Activated gamma-delta T cell treated with Interleukin-2 at 50 U/mL for 16 hours (primary cell): ENCODE measurements at regions not wholly inside any gene's neighbourhood (a gene's known extent, or its start where the extent isn't known, plus 50 kb on each side); places are given as distances from the start of the nearest gene placed in this dataset.
A peak's percentile ranks its signal among the peaks of the same experiment; 100 is the strongest.

Experiments used
- DNase-seq: peaks from one replicate; pipeline ENCODE4 v3.0.0-alpha.2; 2020

DNA sequence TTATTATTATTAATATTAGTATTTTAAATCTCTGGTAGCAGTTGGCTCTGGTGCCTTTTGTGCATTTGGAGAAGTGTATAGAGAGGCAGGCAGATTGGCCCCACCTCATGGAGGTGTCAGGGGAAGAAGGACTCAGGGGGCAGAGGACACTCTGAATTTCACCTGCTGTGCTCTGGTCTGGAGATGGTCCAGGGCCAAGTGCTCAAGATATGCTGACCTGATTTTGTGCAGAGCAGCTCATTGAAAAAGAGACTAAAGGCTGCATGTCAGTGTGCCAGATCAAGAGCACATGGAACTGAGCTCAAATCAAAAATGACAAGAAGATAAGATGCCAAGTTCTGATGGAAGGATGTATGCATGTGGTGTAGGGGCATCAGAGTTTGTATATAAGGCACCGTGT is 323.6 kb upstream of the TNP1 start:
- DNase-seq, result no peak

GRCh38 chr2:217182926-217183325 is 323.1 kb upstream of the TNP1 start:
- no peak for DNase-seq

- no peak for DNase-seq
Observed at GRCh38 chr2:217181512-217181911, 321.6 kb upstream of the TNP1 start.

- DNase-seq, result no peak
Observed at GRCh38 chr2:217179854-217180253, 320.0 kb upstream of the TNP1 start.

DNA sequence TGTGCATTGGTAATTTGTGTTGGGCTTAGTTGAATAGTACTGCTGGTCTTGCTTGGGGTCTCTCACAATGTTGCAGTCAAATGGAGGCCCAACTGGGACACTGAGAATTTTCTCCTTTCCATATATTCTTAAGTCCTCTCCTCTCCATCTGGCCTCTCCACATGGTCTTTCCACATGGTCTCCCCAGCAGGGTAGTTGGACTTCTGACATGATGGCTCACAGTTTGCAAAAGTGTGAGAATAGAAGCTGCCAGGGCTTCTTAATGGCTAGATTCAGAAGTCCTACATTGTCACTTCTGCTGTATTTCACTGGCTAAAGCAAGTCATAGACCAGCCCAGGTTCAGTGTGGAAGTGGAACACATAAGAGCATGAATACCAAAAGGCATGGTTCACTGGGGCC is 318.5 kb upstream of the TNP1 start:
- DNase-seq, result no peak

DNA sequence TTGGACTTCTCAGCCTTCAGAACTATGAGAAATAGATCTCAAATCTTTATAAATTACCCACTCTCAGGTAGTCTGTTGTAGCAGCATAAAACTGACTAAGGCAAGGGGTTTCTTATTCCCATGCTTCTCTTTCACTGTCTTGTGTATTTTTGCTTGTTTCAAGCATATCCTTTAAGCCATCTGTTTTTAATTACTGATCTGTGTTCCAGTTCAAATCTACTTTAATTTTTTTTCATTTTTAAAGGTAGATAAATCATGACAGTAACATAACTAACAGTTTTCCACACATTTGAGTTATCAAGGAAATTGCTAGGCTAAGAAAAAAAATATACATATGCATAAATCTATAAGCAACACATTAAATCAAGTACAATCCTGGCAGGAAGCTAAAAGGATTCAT is 317.9 kb upstream of the TNP1 start:
- DNase-seq, result no peak

DNA sequence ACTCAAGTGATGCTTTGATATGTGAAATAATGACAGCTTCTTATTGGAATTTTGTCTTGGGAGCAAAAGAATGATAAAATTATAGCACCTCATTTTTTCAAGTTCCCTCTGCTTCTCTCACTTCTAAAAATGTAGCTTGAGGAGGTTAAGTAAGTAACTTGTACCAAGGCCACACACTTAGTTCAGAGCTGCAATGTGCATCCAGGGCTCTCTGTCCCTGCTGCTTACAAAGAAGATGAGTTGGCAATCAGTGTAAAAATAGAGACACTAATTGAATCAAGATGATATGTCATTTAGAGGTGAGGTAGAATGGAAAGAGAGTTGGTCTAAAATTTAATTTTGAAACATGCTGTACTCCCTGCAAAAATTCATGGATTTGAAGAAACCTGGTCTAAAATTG is 312.0 kb upstream of the TNP1 start:
- DNase-seq, result no peak

DNA sequence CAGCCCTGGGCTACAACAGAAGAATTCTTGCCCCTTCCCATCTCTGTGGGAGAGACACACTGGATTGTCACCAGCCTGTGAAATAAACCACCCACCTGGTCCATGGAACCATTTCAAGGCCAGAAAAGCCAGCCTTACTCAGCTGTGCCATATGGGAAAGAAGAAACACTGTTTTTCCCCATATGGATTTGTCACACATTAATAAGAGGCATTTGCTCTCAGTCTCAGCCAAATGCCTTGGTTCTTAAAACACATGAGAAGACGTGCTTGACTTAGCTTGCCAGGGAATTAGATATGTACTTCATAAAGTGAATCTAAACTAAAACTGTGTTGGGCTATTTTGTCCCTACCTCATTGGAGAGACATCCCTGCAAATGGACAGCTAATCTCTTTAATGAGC is 308.6 kb upstream of the TNP1 start:
- no peak for DNase-seq

GRCh38 chr2:217167531-217167930 is 307.7 kb upstream of the TNP1 start:
- no peak for DNase-seq

DNA sequence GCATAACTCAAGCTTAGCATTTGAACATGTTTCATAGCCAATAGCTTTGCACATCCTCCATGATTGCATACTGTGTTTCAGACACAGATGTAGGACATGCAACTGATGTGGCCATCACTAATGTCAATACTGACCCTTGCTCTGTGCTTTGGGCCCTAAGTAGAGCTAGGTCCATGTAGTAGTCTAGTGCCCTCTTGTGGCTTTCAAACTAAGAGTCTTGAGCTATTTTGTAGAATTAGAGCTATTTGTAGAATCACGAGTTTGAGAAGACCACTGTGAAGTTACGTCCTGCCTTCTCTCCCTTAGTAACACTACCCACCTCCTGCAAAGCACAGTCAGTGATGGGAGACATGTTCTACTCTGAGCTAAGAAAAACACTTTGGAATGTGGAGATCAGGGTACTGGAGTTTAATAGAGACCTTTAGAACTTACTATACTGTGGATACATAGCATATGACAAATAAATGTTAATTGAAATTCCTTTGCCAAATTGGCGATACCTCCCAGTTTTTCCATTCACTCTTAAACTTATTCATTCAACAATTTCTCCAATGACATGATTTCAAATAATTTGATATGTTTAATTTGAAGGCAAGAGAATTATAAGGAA is 306.5 kb upstream of the TNP1 start:
- no peak for DNase-seq

- DNase-seq, result no peak
Observed at GRCh38 chr2:217165547-217165946, 305.7 kb upstream of the TNP1 start.

DNA sequence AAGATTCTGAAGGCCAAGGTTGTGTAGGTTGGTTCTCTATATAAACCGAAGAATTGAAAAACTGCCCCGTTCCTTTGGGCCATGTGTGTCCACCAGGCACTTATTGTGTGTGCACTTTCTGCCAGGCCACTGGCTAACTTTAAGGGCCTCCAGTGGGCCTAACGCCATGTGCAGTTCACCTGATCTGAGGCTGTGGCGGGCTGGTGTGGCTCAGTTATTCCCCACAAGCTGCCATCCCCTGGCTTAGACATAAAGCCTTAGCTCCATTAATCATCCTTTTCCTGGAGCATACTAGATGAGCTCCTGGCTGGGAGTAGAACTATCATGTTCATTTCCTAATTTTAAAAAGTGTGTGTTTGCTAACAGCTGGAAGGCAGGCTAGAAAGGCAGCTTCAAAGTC is 304.1 kb upstream of the TNP1 start:
- DNase-seq, result no peak

GRCh38 chr2:217162533-217162932 is 302.7 kb upstream of the TNP1 start:
- peak; percentile 5 for DNase-seq

DNA sequence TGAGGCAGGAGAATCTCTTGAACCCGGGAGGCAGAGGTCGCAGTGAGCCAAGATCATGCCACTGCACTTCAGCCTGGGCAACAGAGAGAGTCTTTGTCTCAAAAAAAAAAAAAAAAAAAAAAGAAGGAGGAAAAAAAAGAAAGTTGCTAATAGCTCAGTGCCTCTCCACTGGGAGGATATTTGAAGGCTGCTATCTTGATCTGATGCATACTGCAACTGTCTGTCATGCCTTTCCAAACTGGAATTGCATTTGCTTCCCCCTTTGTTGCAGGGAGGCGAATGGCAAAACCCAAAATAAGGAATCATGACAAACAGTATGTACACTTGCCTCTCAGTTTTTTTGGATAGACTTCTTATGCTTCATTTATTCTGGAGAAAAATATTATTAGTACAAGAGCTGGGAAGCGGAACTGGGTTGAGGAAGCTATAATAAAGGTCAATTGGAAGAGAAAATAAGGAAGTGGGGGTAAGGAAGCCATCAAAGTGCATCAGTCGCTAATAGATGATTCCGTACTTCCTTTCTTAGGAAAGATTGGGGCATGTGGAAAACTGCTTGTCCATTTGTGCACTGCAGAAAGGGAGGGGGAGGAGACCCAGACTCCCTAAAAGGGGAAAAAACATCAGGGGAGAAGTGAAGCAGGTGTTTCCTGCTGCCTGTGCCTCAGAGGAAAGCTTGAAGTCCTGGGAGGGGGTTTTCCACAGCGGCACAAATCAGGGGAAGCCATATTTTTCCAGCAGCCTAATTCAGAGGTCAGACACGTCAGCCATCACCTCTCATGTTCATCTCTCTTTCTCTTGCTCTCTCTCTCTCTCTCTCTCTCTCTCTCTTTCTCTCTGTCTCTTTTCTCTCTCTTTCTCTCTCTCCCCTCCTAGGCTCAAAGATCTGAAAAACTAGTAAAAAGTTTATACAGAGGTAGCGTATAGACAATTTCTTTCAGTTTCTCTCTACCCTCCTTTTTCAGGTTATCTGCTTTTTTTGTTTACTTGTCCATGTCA is 301.4 kb upstream of the TNP1 start:
- no peak for DNase-seq

DNA sequence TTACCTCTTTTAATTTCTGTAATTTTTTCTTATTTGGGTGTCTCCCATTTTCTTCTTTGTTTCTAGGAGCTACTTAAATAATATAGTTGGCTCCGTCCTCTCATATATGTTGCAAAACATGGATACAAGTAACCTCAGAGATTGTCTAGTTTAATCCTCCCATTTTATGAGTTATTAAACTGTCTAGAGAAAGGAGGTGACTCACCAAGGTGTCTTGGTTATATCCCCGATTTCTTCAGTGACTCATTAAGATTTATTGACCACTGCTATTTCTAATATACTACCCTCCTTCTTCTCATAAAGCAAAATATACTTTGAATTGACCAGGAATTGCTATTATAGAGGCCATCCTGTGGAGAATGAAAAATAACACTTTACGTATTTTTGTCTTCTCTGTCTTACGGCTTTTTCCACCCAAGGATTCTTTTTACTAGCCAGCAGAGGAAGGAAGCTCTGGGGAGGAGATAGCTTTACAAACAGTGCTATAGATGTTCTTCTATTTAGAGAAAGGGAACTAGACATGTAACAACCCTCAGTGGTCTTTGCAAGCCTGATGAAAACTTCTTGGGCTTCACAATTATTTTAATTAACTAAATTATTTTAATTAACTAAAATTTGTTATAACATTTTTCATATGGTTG is 300.4 kb upstream of the TNP1 start:
- DNase-seq, result no peak

DNA sequence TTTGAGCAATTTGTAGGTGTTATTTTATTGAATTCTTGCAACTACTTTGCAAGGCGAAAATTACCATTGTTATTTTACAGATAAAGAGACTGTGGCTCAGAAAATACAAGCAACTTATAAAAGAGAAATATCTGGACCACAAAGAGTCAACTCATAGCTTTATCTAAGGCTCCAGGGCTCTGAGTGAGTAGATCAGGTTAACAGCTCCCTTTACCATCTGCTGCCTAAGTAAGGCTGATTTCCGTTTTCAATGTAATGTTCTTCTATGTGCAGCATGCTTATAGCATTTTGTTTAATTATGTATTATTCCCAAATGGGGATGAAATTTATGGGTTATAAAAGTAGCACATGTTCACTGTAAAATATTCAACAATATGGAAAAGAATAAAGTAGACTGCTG is 299.1 kb upstream of the TNP1 start:
- no peak for DNase-seq

DNA sequence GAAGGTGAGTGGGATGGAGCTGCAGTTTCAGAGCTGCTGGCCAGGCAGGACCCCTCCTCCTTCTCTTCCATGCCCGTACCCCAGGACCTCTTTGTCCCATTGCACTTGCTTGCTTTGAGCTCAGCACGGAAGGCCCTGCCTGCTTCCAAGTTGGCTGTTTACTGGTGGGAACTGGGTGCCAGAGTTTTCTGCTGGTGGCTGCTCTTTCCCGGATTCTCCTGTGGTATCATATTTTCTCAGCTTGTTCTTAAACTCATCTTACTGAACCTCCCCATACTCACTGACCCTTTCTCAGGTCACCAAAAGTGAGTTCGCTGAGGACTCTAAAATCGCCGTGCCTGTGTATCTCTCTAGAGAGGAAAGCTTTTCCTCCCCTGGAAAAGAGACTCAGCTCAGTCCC is 297.7 kb upstream of the TNP1 start:
- no peak for DNase-seq

DNA sequence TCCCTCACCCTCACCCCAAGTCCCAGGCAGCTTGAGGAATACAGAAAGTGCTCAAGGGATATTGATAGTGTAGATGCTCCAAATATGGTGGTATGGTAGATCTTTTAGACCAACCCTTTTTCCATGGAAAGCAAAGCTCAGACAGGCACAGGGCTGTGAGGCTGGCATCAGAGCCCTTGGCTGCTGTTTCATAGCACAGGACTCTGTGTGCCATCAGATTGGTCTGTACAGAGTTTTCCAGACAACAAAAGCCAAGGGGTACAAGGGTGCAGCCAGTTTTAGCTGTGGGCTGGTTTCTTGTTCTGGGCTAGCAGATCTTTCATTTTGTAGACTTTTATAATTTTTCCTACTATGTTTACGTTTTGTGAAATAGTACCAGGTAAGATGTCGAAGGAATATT is 296.9 kb upstream of the TNP1 start:
- DNase-seq, result no peak

- DNase-seq, result no peak
Observed at GRCh38 chr2:217154923-217155322, 295.1 kb upstream of the TNP1 start.

- no peak for DNase-seq
Observed at GRCh38 chr2:217153510-217153909, 293.6 kb upstream of the TNP1 start.

GRCh38 chr2:217152831-217153230 is 293.0 kb upstream of the TNP1 start:
- no peak for DNase-seq

GRCh38 chr2:217151509-217152206 is 291.8 kb upstream of the TNP1 start:
- DNase-seq, result no peak

DNA sequence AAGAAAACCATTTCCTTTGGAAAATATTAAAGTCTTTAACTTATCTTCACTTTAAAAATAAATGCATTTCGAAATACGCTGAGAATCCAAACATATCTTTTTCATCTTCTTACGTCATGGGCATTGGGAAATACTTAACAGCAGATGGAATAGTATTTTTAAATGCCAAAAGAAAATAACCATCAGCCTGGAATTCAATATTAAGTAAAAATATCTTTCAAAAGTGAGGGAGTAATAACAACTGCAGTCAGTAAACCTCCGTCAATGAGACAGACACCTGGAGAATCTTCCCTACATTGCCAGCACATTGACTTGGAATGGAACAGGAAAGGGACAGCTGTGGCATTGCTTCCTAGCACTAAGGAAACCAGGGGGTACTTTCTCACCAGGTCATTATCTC is 290.4 kb upstream of the TNP1 start:
- no peak for DNase-seq
